HG02588 (cell line): ENCODE measurements at regions not wholly inside any gene's neighbourhood (a gene's known extent, or its start where the extent isn't known, plus 50 kb on each side); places are given as distances from the start of the nearest gene placed in this dataset.
"Not testable (repeated sequence)": the region's sequence is repeated elsewhere in the genome, so short reads cannot be mapped to it uniquely, and the experiment has no call there.

ENCODE experiments used
- ATAC-seq: cut with Tn5 transposase; IDR thresholded peaks from one replicate; pipeline ENCODE4 v1.9.1; 2021; ENCODE audit warnings: mild to moderate bottlenecking, moderate library complexity; ENCODE audit not compliant: unreplicated experiment

GRCh38 chr12:42741771-42742510 is 152.4 kb upstream of the PRICKLE1 start:
- ATAC-seq = no peak

GRCh38 chr12:42741091-42741490 is 151.5 kb upstream of the PRICKLE1 start:
- no peak for ATAC-seq

GRCh38 chr12:42737398-42737797 is 147.9 kb upstream of the PRICKLE1 start:
- no peak for ATAC-seq

- ATAC-seq = no peak
These were observed 146.4 kb upstream of the PRICKLE1 start for GRCh38 chr12:42735861-42736361.

GRCh38 chr12:42733911-42734310 is 144.4 kb upstream of the PRICKLE1 start:
- ATAC-seq = no peak

DNA sequence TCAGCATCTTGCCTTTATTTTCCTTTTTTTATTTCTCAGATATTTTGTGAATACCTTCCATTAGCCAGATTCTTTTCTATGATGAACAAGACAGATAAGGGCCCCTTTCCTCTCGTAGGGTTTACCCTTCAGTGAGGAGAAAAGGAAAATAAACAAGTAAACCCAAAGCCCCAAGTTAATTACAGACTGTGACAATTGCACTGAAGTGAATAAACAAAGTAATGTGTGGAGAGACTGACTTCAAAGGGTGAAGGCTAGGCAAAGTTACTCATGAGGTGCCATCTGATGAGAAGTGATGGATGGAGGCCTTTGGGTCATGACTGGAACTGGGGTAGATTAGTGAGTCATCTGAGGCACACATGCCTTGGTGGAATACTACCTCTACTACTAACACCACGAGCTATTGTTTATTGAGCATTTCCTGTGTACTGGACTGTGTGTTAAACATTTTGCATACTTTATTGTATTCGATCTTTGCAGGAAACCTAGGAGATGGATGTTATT is 143.4 kb upstream of the PRICKLE1 start:
- ATAC-seq = no peak

- ATAC-seq = no peak
These were observed 140.7 kb upstream of the PRICKLE1 start for GRCh38 chr12:42730291-42730690.

- ATAC-seq = no peak
These were observed 140.0 kb upstream of the PRICKLE1 start for GRCh38 chr12:42729535-42729900.

DNA sequence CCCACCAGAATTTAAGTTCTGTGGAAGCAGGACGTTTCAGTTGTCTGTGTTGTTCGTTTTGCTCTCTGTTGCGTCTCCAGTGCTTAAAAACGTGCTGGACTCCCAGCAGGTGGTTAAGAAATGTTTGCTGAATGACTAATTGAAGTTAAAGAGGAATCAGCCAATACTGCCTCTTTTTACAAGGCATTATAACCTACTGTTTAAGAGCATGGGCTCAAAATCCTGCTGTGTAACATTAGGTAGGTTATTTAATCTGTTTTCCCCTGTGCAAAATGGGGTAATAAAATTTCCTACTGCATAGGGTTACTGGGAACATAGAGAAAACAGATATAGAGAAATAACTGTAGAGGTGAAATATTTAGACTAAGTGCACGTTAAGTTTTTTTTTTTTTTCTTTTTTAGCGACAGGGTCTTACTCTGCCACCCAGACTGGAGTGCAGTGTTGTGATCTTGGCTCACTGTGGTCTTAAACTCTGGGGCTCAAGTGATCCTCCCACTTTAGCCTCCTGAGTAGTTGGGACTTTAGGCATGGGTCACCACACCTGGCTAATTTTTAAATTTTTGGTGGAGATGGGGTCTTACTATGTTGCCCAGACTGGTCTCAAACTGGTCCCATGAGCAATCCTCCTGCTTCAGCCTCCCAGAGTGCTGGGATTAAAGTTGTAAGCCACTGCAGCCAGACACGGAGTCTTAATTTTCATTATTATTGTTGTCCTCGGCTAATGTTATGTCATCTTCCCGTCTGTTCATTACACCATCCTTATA is 139.4 kb upstream of the PRICKLE1 start:
- no peak for ATAC-seq

DNA sequence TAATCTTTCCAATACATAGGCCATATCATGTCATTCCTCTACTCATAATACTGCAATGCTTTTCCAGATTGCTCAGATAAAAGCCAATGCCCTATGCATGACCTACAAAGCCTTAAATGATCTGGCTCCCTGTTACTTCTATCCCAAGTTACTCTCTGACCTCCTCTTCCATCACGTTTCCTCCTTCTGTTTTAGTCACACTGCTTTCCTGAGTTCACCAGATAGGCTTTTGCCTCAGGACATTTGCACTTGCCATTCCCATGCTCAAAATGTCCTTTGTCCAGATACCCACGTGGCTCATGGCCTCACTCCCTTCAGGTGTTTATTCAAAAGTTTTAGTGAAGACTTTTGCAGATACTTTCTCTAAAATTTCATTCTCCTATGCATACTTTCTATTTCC is 138.7 kb upstream of the PRICKLE1 start:
- no peak for ATAC-seq

GRCh38 chr12:42725809-42726208 is 136.3 kb upstream of the PRICKLE1 start:
- ATAC-seq = no peak

DNA sequence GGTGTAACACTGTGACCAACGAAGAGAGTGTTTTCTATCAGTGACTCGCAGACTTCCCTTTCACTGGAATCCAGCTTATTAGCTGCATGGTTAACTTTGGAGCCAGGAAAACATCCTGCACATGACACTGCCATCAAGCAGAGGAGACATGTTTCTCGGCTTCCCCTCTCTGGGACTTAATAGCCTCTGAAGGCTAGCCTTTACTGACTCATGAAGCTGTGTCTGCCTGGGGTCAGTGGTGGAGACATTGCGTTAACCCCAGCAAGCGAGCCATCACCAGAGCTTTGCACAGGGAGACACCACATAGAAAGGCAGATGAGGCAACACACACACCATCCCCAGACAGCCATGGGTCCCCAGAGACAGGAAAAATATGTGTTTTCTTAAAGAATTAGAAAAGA is 126.9 kb upstream of the PRICKLE1 start:
- ATAC-seq = no peak

DNA sequence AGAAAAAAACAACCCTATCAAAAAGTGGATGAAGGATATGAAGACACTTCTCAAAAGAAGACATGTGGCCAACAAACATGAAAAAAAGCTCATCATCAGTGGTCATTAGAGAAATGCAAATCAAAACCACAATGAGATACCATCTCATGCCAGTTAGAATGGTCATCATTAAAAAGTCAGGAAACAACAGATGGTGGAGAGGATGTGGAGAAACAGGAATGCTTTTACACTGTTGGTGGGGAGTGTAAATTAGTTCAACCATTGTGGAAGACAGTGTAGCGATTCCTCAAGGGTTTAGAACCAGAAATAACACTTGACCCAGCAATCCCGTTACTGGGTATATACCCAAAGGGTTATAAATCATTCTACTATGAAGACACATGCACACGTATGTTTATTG is 124.0 kb upstream of the PRICKLE1 start:
- not testable (repeated sequence) for ATAC-seq

DNA sequence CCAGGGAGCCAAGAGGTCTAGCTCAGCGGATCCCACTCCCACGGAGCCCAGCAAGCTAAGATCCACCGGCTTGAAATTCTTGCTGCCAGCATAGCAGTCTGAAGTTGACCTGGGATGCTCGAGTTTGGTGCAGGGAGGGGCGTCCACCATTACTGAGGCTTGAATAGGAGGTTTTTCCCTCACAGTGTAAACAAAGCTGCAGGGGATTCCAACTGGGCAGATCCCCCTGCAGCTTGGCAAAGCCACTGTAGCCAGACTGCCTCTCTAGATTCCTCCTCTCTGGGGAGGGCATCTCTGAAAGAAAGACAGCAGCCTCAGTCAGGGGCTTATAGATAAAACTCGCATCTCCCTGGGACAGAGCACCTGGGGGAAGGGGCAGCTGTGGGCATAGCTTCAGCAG is 118.8 kb upstream of the PRICKLE1 start:
- not testable (repeated sequence) for ATAC-seq

DNA sequence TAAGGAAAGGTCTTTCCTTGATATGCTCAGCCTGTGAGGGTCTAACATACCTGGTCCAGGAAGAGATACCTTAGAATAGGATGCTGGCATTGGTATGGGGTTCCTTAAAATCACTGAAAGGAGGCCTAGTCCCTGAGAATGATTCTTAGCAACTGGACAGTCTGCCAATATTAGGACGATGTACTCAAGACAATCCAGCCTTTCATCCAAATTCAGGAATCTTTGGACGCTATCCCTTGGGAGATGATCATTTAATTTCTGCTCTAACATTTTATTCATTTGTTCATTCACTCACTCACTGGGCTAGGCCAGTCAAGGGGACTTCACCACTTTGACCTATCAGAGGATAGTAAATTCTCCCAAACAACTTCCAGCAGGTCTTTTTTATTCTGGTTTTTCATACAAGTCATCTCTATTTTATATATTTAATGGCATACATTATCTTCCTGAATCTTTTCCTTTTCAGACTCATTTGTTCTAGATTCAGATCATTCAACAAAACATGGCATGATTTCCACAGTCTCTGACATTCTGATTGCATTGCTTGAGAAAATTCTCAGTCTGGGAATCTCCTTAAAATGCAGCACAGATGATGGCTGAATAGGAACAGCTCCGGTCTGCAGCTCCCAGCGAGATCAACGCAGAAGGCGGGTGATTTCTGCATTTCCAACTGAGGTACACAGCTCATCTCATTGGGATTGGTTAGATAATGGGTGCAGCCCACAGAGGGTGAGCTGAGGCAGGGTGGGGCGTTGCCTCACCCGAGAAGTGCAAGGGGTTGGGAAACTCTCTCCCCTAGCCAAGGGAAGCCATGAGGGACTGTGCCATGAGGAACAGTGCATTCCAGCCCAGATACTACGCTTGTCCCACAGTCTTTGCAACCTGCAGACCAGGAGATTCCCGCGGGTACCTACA is 118.0 kb upstream of the PRICKLE1 start:
- no peak for ATAC-seq

- no peak for ATAC-seq
These were observed 116.8 kb upstream of the PRICKLE1 start for GRCh38 chr12:42706321-42706720.

GRCh38 chr12:42705863-42706262 is 116.3 kb upstream of the PRICKLE1 start:
- ATAC-seq = no peak

- ATAC-seq = no peak
These were observed 115.4 kb upstream of the PRICKLE1 start for GRCh38 chr12:42704810-42705401.

DNA sequence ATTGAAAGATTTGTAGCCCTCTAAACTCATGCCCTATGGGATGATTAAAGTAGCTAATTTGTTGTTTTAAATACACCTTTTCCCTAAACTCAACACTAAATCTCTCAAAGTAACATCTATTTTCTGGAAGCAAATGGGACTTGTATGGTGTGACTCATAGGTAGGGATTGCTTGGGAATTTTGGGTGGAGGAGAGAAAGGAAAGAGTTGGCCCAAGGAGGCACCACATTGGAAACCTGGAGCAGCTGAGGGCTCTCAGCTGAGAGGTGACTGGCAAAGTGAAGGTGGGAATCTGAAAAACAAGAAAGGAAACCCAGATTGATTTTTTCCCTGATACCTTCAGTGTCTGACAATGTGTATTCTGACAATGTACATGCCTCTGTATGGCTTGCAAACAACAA is 114.8 kb upstream of the PRICKLE1 start:
- no peak for ATAC-seq

- ATAC-seq = no peak
These were observed 111.5 kb upstream of the PRICKLE1 start for GRCh38 chr12:42701084-42701483.

- ATAC-seq = no peak
These were observed 108.7 kb upstream of the PRICKLE1 start for GRCh38 chr12:42698213-42698612.
